PC-9 (cell line): ENCODE measurements at regions not wholly inside any gene's neighbourhood (a gene's known extent, or its start where the extent isn't known, plus 50 kb on each side); places are given as distances from the start of the nearest gene placed in this dataset.

ENCODE experiments used
- BruUV-seq: library from RNA; stranded (reverse); fragments of 400-500 nt; replicated peaks from 2 replicates; lab custom pipeline; 2021; lab: Mats Ljungman, UMichigan
- CTCF ChIA-PET: fragments of 300-600 bp; sonication (Branson Sonifier 250); formaldehyde crosslinking; loops from one replicate; lab custom pipeline; 2022; ENCODE audit warnings: antibody characterized with exemption; lab: Charles Lee
- POLR2A ChIA-PET: fragments of 300-600 bp; sonication (Branson Sonifier 250); formaldehyde crosslinking; loops from one replicate; lab custom pipeline; 2022; ENCODE audit warnings: antibody characterized with exemption; ENCODE audit not compliant: unreplicated experiment; lab: Charles Lee
- DNase-seq, 2 experiments: peaks; one replicate each; pipeline versions ENCODE4 v3.0.0 to v3.0.0-alpha.2; 2015 to 2022; ENCODE audit warnings: mixed read lengths in 1 of 2
- H2AFZ ChIP-seq: fragments of 200-600 bp; sonication (generic); 2 replicates; pipeline ENCODE4 v1.8.1; 2017; ENCODE audit warnings: antibody characterized with exemption
- H3F3A ChIP-seq: fragments of 200-600 bp; sonication (generic); 2 replicates; pipeline ENCODE4 v1.8.1; 2017; ENCODE audit warnings: antibody characterized with exemption, mild to moderate bottlenecking, low read depth; ENCODE audit not compliant: insufficient read depth
- H3K27ac ChIP-seq: fragments of 200-600 bp; sonication (generic); 2 replicates; pipeline ENCODE4 v1.6.1; 2016; ENCODE audit warnings: mixed run types
- H3K27me3 ChIP-seq: fragments of 200-600 bp; sonication (generic); 2 replicates; pipeline ENCODE4 v1.6.1; 2016; ENCODE audit warnings: low read depth, mixed run types; ENCODE audit not compliant: insufficient read depth
- H3K36me3 ChIP-seq: fragments of 200-600 bp; sonication (generic); 2 replicates; pipeline ENCODE4 v1.6.1; 2016; ENCODE audit warnings: low read depth, mixed run types
- H3K4me1 ChIP-seq: fragments of 200-600 bp; sonication (generic); replicated peaks from 2 replicates; pipeline ENCODE4 v1.6.1; 2016; ENCODE audit warnings: mixed run types; ENCODE audit not compliant: insufficient read depth
- H3K4me2 ChIP-seq: fragments of 200-600 bp; sonication (generic); 2 replicates; pipeline ENCODE4 v1.6.1; 2017; ENCODE audit warnings: mixed run types
- H3K4me3 ChIP-seq: fragments of 200-600 bp; sonication (generic); 2 replicates; pipeline ENCODE4 v1.6.1; 2016; ENCODE audit warnings: mixed run types
- H3K79me2 ChIP-seq: fragments of 200-600 bp; sonication (generic); 2 replicates; pipeline ENCODE4 v1.6.1; 2017; ENCODE audit warnings: low read depth, mixed run types
- H3K9me2 ChIP-seq: fragments of 200-600 bp; sonication (generic); 2 replicates; pipeline ENCODE4 v1.8.1; 2017; ENCODE audit warnings: mild to moderate bottlenecking; ENCODE audit not compliant: insufficient read depth
- H3K9me3 ChIP-seq: fragments of 200-600 bp; sonication (generic); 2 replicates; pipeline ENCODE4 v1.8.1; 2016; ENCODE audit warnings: low read depth; ENCODE audit not compliant: insufficient read depth
- H4K20me1 ChIP-seq: fragments of 200-600 bp; sonication (generic); 2 replicates; pipeline ENCODE4 v1.8.1; 2017; ENCODE audit not compliant: insufficient read depth
- EZH2 ChIP-seq: fragments of 200-600 bp; sonication (generic); IDR thresholded peaks from 2 replicates; pipeline ENCODE4 v1.8.0; 2017; ENCODE audit warnings: antibody characterized with exemption, low read depth
- intact Hi-C: fragments of 100-400 bp; cut with micrococcal nuclease; formaldehyde crosslinking; loops from one replicate; pipeline ENCODE4 v1.10.0; 2022; ENCODE audit not compliant: unreplicated experiment
- TF ChIP-seq, protein P1 (sequence below): fragments of 200-600 bp; sonication (generic); conservative IDR thresholded peaks from 2 replicates; pipeline ENCODE4 v1.6.1; 2017; ENCODE audit warnings: mixed run types, antibody characterized with exemption, mild to moderate bottlenecking, moderate library complexity

GRCh38 chr6:16078064-16078463 is 50.8 kb upstream of the MYLIP start:
- H3K36me3 ChIP-seq = no peaks in the 10 kb centered on the region
- H3K27ac ChIP-seq = no peak overlapping the region
- H3K9me3 ChIP-seq = no peaks in the 10 kb centered on the region
- TF ChIP-seq, protein P1, sequence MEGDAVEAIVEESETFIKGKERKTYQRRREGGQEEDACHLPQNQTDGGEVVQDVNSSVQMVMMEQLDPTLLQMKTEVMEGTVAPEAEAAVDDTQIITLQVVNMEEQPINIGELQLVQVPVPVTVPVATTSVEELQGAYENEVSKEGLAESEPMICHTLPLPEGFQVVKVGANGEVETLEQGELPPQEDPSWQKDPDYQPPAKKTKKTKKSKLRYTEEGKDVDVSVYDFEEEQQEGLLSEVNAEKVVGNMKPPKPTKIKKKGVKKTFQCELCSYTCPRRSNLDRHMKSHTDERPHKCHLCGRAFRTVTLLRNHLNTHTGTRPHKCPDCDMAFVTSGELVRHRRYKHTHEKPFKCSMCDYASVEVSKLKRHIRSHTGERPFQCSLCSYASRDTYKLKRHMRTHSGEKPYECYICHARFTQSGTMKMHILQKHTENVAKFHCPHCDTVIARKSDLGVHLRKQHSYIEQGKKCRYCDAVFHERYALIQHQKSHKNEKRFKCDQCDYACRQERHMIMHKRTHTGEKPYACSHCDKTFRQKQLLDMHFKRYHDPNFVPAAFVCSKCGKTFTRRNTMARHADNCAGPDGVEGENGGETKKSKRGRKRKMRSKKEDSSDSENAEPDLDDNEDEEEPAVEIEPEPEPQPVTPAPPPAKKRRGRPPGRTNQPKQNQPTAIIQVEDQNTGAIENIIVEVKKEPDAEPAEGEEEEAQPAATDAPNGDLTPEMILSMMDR = no peak
- no peak for TF ChIP-seq EZH2
- H3K4me3 ChIP-seq = no peak overlapping the region
- POLR2A ChIA-PET = no interaction called here
- no peaks in the 10 kb centered on the region for H3F3A ChIP-seq
- no peaks in the 10 kb centered on the region for H3K79me2 ChIP-seq
- H4K20me1 ChIP-seq = no peaks in the 10 kb centered on the region
- H3K4me1 ChIP-seq = no peaks in the 10 kb centered on the region
- intact Hi-C loops = no loop called here
- CTCF ChIA-PET = no interaction called here
- no peak overlapping the region for H3K4me2 ChIP-seq
- no peak for DNase-seq
- peaks cover 99% of the 10 kb centered on the region for H3K27me3 ChIP-seq
- BruUV-seq = no TSS peak
- no peak overlapping the region for H2AFZ ChIP-seq
- no peaks in the 10 kb centered on the region for H3K9me2 ChIP-seq

- TF ChIP-seq EZH2 = no peak
- TF ChIP-seq, protein P1 = no peak
- no peak for DNase-seq
- Histone ChIP-seq H3K79me2 (no peaks in the 10 kb centered on the region), H3K4me1 (no peaks in the 10 kb centered on the region), H4K20me1 (0 out of 2 replicates have a peak, but pooled peaks cover 3% of the 10 kb centered on the region), H3K36me3 (no peaks in the 10 kb centered on the region), H3K4me3 (no peak overlapping the region), H2AFZ (no peak overlapping the region), H3K27me3 (peaks cover 68% of the 10 kb centered on the region), H3K27ac (no peak overlapping the region), H3K4me2 (no peak overlapping the region), H3K9me3 (no peaks in the 10 kb centered on the region), H3F3A (no peaks in the 10 kb centered on the region), H3K9me2 (no peaks in the 10 kb centered on the region)
- CTCF ChIA-PET = no interaction called here
- BruUV-seq = no TSS peak
- intact Hi-C loops = loop anchor here (5.0 kb wide), 1 partner anchor 113 kb away; no protein-coding TSS in a partner anchor
- POLR2A ChIA-PET = no interaction called here
These were observed 59.2 kb upstream of the MYLIP start for GRCh38 chr6:16069671-16070070.

DNA sequence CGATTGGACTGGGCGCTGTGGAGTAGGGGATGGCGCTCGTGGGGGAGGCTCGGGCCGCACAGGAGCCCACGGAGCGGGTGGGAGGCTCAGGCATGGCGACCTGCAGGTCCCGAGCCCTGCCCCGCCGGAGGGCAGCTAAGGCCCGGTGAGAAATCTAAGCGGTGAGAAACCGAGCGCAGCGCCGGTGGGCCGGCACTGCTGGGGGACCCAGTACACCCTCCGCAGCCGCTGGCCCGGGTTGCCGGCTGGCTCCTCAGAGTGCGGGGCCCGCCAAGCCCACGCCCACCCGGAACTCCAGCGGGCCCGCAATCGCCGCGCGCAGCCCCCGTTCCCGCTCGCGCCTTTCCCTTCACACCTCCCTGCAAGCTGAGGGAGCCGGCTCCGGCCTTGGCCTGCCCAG is 59.7 kb upstream of the MYLIP start:
- Histone ChIP-seq H2AFZ (no peak overlapping the region), H3K79me2 (no peaks in the 10 kb centered on the region), H3K4me1 (no peaks in the 10 kb centered on the region), H4K20me1 (0 out of 2 replicates have a peak, but pooled peaks cover 3% of the 10 kb centered on the region), H3K27ac (no peak overlapping the region), H3K4me2 (no peak overlapping the region), H3K9me2 (no peaks in the 10 kb centered on the region), H3K36me3 (no peaks in the 10 kb centered on the region), H3K9me3 (no peaks in the 10 kb centered on the region), H3K4me3 (no peak overlapping the region), H3F3A (no peaks in the 10 kb centered on the region), H3K27me3 (peaks cover 68% of the 10 kb centered on the region)
- TF ChIP-seq EZH2 = no peak
- TF ChIP-seq, protein P1 = no peak
- no peak for DNase-seq
- BruUV-seq = no TSS peak
- intact Hi-C loops = no loop called here
- ChIA-PET POLR2A (no interaction called here), CTCF (no interaction called here)
